ENCODE measurements at regions not wholly inside any gene's neighbourhood (a gene's known extent, or its start where the extent isn't known, plus 50 kb on each side); places are given as distances from the start of the nearest gene placed in this dataset.

GRCh38 chr12:61530456-61530855 is 729.7 kb upstream of the USP15 start:
- TF ChIP-seq RELA (CRISPR knock-in tag; IDR thresholded peaks at IDR 0.05; ENCODE audit: borderline replicate concordance) (no peak), NFATC4 (CRISPR knock-in tag; IDR thresholded peaks at IDR 0.05) (no peak), CTCF (IDR thresholded peaks at IDR 0.05) (no peak), ARID4B (CRISPR knock-in tag; IDR thresholded peaks at IDR 0.05; ENCODE audit: borderline replicate concordance) (no peak), TEAD4 (CRISPR knock-in tag; IDR thresholded peaks at IDR 0.05) (no peak), ATF2 (CRISPR knock-in tag; IDR thresholded peaks at IDR 0.05; ENCODE audit: borderline replicate concordance, low read depth) (no peak)
